HL-60 (cell line): ENCODE measurements at regions not wholly inside any gene's neighbourhood (a gene's known extent, or its start where the extent isn't known, plus 50 kb on each side); places are given as distances from the start of the nearest gene placed in this dataset.

Source experiments
- DNase-seq, 2 experiments: peaks; one replicate each; pipeline ENCODE4 v3.0.0-alpha.2; 2010 to 2020; ENCODE audit warnings: low read depth in 1 of 2, low spot score in 1 of 2
- H3K27ac ChIP-seq: fragments of 250-450 bp; sonication (Bioruptor Pico); replicated peaks from 2 replicates; pipeline ENCODE4 v1.5.1; 2020; ENCODE audit warnings: mild to moderate bottlenecking, moderate library complexity
- H3K27me3 ChIP-seq: fragments of 250-450 bp; sonication (Bioruptor Pico); 2 replicates; pipeline ENCODE4 v1.5.1; 2021; ENCODE audit warnings: mild to moderate bottlenecking, moderate library complexity; ENCODE audit not compliant: insufficient read depth, poor library complexity, severe bottlenecking
- H3K4me3 ChIP-seq: replicated peaks from 2 replicates; pipeline ENCODE4 v1.5.1; 2011; ENCODE audit warnings: mild to moderate bottlenecking, control low read depth, low read length; ENCODE audit not compliant: insufficient read depth
- CTCF ChIP-seq: IDR thresholded peaks from one replicate; pipeline ENCODE4 v1.5.1; 2011; ENCODE audit warnings: low read length, control low read depth, inconsistent platforms; ENCODE audit not compliant: insufficient read depth
- GABPA ChIP-seq: IDR thresholded peaks from 2 replicates; pipeline ENCODE4 v1.6.1; 2012; ENCODE audit warnings: low read depth
- POLR2AphosphoS5 ChIP-seq: IDR thresholded peaks from 2 replicates; pipeline ENCODE4 v1.6.1; 2012; ENCODE audit warnings: low read depth
- REST ChIP-seq: IDR thresholded peaks from 2 replicates; pipeline ENCODE4 v1.6.1; 2012; ENCODE audit warnings: low read depth; ENCODE audit not compliant: insufficient replicate concordance
- SPI1 ChIP-seq: IDR thresholded peaks from 2 replicates; pipeline ENCODE4 v1.6.1; 2012; ENCODE audit warnings: low read depth, mild to moderate bottlenecking, borderline replicate concordance

GRCh38 chr9:22232971-22233370 lies 213.7 kb upstream of the DMRTA1 start:
- no peak for TF ChIP-seq SPI1
- TF ChIP-seq POLR2AphosphoS5: no peak
- no peak for TF ChIP-seq REST
- TF ChIP-seq GABPA: no peak
- no peak for TF ChIP-seq CTCF
- H3K4me3 ChIP-seq: no peak overlapping the region
- no peaks in the 10 kb centered on the region for H3K27me3 ChIP-seq
- H3K27ac ChIP-seq: no peak overlapping the region
- DNase-seq: no peak

DNA sequence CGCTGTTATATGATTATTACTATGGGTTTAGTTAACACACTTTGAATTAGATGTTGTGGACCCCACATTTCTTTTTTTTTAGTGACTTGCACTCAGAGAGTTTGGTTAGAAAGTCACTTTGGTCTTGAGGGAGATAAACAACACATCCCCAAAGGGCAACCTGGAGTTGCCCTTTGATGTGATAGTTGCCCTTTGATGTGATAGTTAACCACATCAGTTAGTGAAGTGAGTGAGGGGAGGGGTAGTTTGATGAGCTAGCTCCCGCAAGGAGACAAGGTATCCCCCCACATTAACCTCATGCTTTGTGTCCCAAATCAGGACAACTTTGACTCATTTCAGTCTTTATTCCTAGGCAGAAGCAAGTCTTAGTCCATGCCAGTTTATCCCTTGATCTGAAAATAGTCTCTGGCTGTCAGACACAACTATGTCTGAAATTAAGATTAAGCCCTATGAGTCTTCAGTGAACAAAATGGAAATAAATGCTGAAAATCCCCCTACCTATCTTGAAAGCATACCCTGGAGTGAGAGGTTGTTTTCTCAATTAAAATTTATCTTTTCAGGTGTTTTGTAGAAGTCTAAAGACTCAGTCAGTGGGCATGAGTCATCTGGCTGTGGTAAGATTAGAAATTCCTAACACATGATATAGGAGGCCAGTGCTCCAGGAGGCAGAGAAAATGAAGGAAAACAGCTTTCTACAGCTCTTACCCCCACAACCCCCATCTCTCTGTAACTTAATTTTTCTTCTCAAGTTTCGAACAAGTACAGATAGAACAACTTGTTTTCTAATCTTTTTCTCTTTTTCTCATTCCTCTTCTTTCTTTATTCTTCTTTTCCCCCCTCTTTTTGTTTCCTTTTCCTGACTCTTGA lies 208.9 kb upstream of the DMRTA1 start:
- no peak overlapping the region for H3K4me3 ChIP-seq
- DNase-seq: no peak
- H3K27me3 ChIP-seq: no peaks in the 10 kb centered on the region
- H3K27ac ChIP-seq: no peak overlapping the region
- TF ChIP-seq SPI1 (no peak), GABPA (no peak), CTCF (no peak), POLR2AphosphoS5 (no peak), REST (no peak)

DNA sequence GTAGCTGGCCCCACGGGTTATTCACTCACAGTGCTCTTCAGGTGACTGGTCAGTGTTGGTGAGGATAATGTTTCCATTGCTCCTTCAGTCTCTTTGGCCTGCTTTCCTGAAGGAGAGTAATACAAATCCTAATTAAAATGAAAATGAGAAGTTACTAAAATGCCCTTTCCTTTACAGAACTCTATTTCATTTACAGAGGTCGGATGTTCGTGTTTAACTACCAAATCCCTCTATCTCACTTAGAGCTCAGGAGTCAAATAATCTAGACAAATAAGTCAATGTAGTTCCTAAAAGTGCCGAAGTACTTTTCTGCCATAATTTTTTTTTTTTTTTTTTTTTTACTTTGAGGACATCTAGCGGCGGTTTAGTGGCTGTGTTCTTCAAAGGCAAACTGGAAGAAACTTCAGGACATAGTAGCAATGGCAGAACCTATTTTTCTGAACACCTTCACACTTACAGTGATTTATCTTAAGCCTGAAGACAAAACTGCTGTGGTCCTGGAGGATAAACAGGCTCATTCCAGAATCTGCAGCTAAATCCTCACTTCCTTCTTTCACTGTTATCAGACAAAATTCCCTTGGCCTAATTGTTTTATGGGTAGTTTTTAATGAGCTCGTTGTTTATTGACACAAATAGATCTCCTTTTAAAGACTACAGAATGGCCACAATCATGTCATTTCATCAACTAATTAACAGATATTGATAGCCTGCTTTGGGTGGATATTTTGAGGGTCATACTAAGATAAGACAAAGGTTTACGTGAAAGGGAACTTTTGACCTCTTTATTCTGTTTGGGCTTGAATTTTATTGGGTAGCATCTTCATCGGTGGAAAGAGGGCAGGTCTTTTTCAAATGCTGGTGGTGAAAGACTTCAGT lies 207.6 kb upstream of the DMRTA1 start:
- no peak overlapping the region for H3K27ac ChIP-seq
- no peak overlapping the region for H3K4me3 ChIP-seq
- no peak for DNase-seq
- no peak for TF ChIP-seq POLR2AphosphoS5
- TF ChIP-seq GABPA: no peak
- no peak for TF ChIP-seq REST
- no peak for TF ChIP-seq SPI1
- no peak for TF ChIP-seq CTCF
- no peaks in the 10 kb centered on the region for H3K27me3 ChIP-seq
